Jurkat, Clone E6-1 (cell line): ENCODE measurements at regions not wholly inside any gene's neighbourhood (a gene's known extent, or its start where the extent isn't known, plus 50 kb on each side); places are given as distances from the start of the nearest gene placed in this dataset.
A peak's percentile ranks its signal among the peaks of the same experiment; 100 is the strongest.
"Not testable (repeated sequence)": the region's sequence is repeated elsewhere in the genome, so short reads cannot be mapped to it uniquely, and the experiment has no call there.

ENCODE experiments used
- DNase-seq: peaks from one replicate; pipeline ENCODE4 v3.0.0-alpha.2; 2011; ENCODE audit warnings: low read depth, low spot score
- H3K4me3 ChIP-seq: 2 replicates; pipeline ENCODE4 v1.5.1; 2011; ENCODE audit warnings: mild to moderate bottlenecking, low read length, control low read depth, moderate library complexity

DNA sequence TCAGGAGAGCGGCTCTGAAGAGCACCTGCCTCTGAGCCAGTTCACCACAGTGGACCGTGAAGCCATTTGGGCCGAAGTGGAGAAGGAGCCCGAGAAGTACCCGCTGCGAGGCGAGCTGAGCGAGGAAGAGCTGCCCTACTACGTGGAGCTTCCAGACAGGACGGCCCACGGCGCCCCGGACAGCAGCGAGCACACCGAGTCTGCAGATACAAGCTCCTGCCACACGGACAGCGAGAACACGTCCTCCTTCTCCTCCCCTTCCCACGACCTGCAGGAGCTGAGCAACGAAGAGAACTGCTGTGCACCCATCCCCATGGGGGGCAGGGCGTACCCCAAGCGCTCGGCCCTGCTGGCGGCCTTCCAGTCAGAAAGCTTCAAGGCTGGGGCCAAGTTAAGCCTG is 74.9 kb upstream of the MORC3 start:
- DNase-seq, result no peak
- H3K4me3 ChIP-seq, result no peak overlapping the region

DNA sequence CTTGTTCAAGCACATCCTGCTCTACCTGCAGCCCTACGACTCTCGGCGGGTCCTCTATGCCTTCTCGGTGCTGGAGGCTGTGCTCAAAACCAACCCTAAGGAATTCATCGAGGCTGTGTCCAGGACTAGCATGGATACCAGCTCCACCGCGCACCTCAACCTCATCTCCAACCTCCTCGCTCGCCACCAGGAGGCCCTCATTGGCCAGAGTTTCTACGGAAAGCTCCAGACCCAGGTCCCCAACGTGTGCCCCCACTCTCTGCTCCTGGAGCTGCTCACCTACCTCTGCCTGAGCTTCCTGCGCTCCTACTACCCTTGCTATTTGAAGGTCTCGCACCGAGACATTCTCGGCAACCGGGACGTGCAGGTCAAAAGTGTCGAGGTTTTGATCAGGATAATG is 74.3 kb upstream of the MORC3 start:
- H3K4me3 ChIP-seq, result no peak overlapping the region
- DNase-seq, result no peak

DNA sequence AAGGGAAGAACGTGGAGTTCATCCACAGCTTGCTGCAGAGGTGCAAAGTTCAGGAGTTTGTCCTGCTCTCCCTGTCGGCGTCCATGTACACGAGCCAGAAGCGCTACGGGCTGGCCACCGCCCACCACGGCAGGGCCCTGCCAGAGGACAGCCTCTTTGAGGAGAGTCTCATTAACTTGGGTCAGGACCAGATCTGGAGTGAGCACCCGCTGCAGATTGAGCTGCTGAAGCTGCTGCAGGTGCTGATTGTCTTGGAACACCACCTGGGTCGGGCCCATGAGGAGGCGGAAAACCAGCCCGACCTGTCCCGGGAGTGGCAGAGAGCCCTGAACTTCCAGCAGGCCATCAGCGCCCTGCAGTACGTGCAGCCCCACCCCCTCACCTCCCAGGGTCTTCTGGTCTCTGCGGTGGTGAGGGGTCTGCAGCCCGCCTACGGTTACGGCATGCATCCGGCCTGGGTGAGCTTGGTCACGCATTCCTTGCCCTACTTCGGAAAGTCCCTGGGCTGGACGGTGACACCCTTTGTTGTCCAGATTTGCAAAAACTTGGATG is 73.8 kb upstream of the MORC3 start:
- DNase-seq, result no peak
- no peak overlapping the region for H3K4me3 ChIP-seq

DNA sequence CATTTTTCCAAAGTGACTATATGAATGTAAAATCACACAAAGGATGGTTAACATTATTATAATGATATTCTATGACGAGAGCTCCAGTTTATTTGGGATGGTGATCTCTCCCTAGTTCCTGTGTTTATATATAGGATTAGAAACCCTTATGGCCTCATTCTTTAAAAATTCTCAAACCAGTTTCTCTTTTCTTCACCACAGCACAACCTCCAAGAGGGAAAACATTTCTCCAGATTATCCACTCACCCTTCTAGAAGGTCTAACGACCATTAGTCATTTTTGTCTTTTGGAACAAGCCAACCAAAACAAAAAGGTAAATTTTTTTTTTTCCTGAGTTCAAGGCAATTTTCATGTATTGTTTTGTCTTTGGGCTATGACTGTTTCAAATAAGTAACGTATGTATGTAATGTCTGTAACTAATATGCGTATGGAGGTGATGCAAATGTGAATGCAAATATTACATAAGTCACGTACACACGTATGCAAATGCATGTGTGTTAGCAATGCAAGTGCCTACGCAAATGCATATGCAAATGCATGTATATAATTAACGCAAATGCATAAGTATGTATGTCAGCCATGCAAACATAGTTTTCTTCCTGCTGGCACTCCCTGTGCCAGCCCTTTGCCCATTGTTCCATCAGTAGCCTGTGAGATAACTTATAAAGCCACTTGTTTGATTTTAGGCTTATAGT is 72.5 kb upstream of the MORC3 start:
- DNase-seq, result no peak
- no peak overlapping the region for H3K4me3 ChIP-seq

DNA sequence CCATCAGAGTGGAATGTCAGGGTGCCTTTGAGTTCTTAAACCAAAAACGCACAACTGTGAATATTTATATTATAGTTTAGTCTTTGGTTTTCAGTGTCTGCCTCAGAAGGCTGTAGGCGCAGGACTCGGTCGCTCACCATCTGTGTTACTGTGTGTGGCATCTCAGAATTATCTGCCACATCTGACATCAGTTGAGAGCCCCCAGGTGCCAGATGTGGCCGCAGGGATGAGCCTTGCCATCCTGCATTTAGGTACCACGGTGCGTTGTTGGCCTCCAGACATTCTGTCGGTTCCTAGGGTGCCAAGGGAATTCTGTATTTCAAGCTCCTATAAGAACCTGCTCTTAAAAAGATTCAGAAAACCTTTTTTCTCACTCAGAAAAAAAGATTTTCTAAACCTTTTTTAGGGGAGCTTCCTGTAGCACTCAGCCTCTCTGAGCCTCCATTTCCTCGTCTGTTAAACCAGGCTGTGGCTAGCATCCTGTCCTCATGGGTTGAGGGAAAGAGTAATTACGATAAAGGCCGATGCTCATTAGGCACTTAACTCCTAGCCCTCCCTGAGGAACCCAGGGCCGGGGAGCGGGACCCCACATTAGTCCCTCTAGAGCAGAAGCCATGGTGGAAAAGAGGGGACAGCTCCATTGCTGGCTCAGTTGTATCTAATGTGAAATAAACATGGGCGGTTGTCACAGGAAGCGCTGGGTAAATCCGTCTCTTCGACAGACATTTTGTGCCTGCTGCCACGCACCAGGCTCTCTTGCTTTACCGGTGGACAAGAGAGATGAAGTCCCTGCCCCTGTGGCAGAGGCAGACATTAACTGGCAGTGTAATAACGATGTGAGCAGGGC is 70.2 kb upstream of the MORC3 start:
- peak overlapping the region; percentile 13 for H3K4me3 ChIP-seq
- peak; percentile 91 for DNase-seq

DNA sequence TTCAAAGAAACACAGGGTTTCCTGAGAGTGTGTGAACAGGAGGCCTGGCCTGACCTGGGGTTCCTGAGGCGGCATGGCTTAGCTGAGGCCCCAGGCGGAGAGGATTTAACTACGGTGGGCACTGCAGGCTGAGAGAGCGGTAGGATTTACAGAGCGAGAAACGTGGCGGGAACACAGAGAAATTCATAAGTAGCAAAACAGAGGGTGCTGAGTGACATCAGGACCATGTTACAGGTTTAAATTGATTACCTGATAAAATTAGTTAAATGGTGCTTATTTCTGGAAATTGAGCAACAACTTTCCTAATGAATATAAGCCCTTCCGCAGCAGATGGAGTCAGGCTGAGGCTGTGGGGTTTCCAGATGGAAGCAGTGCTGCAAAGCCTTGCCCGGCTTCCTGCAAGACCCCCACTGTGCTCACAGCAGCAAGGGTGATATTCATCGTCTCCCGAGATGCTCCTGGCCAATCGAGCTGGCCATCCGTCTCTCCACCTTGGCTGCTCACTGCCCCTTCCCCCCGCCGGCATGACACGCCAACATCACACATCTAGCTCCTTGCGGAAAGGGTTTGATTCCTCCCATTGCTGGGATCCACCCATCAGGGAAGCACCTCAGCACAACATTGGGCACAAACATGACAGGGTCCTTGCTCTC is 69.4 kb upstream of the MORC3 start:
- no peak for DNase-seq
- peak overlapping the region; percentile 13; the same call in 1 of the 2 replicates for H3K4me3 ChIP-seq

DNA sequence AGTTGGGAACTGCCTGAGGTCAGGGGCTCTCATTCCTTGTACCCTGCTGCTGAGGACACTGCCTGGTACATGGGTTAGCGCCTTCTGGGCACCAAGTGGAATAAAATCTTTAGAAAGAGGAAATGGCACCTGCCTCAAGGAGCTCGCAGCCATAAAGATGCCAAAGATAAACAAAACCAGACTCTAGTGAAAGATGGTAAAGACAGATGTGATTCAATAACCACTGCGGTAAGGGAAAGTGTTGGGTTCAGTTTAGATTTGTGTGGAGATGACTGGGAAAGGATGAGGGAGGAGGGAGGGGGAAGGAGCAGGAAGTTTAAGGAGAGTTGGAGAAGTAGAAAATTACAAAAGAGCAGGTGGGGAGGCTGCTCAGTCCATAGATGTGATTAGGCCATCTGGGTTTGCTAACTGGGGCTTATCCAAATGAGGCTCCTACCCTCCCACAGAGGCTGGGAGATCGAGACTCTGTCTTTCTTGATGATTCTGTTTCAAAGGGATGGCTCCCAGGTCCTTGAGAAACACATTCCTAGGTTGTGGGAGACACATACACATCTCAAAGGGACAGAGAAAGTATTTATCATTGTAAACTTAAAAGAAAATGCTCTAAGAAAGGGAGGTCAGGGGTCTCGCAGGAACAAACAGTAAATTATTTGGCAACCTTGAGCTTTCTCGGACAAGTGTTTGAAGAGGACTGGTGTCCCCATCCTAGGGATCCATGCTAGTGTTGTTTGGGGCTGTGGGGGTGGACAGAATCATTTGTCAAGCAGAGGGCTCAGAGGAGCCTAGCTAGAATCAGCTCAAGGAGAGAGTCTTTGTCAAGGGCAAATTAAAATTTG is 65.7 kb upstream of the MORC3 start:
- peak overlapping the region; percentile 13; the same call in 1 of the 2 replicates for H3K4me3 ChIP-seq
- DNase-seq, result peak; percentile 91

DNA sequence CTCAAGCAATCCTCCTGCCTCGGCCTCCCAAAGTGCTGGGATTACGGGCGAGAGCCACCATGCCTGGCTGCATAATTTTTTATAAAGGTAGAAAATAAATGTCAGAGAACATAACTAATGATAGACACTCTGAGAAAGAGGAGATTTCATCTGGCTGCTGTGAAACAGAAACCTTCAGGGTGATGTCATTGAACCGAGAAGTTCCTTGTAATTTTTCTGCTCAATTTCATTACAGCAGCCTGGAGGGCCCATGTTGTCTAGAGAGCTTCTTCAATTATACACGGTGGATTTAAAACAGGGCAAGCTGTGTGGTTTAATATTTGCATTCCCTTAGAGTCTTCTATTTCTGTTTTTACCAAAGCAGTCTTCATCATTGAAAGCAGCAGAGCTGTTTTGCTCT is 64.3 kb upstream of the MORC3 start:
- DNase-seq, result no peak
- no peak overlapping the region for H3K4me3 ChIP-seq

DNA sequence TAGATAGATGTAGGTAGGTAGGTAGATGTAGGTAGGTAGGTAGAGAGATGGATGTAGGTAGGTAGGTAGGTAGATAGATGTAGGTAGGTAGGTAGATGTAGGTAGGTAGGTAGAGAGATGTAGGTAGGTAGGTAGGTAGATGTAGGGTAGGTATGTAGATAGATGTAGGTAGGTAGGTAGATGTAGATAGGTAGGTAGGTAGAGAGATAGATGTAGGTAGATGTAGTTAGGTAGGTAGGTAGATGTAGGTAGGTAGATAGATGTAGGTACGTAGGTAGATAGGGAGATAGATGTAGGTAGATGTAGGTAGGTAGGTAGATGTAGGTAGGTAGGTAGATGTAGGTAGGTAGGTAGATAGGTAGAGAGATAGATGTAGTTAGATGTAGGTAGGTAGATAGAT is 62.3 kb upstream of the MORC3 start:
- no peak overlapping the region for H3K4me3 ChIP-seq
- DNase-seq, result no peak

DNA sequence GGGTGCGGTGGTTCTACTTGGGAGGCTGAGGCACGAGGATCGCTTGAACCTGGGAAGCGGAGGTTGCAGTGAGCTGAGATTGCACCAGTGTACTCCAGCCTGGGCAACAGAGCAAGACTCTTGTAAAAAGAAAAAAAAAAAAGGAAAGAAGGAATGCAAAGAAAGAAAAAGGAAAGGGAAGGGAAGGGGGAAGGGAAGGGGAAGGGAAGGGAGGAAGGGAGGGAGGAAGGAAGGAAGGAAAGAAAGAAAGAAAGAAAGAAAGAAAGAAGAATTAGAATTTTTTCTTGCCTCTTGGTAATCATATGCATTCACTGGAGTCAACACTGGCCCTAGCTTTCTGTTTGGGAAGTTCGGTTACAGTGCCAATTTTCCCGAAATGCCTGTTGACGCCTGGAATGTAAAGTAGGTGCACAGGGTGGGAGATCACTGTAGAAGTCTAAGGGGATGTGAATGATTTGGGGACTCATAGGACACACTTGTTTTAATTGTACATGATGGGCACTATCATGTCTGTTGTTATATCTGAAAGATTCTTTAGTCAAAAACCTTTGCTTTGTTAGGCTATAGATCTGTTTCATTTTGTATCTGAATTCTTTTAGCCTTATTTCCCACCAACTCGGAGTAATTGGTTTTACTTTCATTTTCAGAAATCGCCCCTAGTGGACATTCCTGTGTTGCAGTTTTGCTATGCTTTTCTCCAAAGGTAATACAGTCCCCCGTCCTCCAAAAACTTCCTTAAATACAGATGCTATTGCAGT is 59.8 kb upstream of the MORC3 start:
- peak; percentile 75 for DNase-seq
- H3K4me3 ChIP-seq, result peak overlapping the region; percentile 47

DNA sequence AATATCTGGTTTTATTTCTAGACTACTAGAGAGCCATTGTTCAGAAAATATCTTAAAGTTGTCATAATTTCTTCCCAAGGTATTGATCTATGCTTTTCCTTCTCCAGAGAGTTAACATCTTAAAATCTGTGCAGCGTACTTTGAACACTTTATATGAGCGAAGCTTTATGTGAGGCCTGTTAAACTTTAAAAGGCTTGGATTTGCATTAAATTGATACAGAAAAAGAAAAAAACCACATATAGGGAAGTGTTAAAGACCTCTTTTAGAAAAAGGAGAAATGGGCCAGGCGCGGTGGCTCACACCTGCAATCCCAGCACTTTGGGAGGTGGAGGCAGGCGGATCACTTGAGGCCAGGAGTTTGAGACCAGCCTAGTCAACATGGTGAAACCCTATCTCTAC is 59.2 kb upstream of the MORC3 start:
- no peak overlapping the region for H3K4me3 ChIP-seq
- no peak for DNase-seq

DNA sequence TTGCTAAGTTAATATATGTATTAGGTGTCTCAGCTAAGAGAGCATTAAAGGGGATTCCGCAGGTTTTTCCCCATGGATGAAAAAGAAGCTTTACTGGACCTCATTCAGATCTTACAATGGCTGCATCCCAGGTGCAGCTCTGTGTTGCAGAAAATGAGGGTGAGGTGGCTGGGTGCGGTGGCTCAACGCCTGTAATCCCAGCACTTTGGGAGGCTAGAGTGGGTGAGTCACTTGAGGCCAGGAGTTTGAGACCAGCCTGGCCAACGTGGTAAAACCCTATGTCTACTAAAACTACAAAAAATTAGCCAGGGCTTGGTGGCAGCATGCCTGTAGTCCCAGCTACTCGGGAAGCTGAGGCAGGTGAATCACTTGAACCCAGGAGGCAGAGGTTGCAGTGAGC is 58.5 kb upstream of the MORC3 start:
- DNase-seq, result no peak
- H3K4me3 ChIP-seq, result no peak overlapping the region

DNA sequence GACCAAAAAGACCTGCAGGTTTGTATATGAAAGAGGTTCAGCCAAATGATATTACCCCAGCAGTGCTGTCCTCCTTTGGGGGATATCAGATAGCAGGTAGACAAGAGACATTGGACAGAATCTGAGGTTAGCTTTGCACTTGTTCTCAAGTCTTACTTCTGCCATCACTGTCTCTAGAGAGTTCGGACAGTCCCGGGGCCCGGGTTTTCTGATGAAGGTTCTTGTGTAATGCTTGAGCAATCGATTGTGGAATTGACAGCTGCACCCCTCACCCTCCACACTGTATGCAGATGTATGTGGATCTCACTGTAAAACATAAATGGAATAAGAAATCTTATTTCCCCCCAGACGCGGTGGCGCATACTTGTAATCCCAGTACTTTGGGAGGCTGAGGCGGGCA is 56.2 kb upstream of the MORC3 start:
- no peak overlapping the region for H3K4me3 ChIP-seq
- DNase-seq, result no peak

DNA sequence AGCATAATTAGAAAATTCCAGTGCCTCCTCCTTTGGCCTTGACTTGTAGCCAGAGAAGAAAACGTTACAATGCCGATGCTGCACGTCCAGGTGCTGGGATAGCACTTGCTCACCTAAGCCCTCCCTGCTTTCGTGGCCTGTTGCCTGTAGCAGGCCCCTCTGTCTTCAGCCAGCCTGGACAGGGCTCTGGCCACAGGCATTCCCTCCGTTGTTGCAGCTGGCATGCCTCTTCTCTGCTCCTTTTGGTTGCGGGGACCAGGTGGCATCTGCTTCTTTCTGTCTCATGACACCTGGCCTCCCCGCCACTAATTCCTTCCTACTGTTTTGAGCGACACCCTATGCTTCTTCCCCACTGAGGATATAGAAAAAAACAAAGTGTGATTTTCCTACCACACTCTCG is 54.6 kb upstream of the MORC3 start:
- no peak overlapping the region for H3K4me3 ChIP-seq
- no peak for DNase-seq

DNA sequence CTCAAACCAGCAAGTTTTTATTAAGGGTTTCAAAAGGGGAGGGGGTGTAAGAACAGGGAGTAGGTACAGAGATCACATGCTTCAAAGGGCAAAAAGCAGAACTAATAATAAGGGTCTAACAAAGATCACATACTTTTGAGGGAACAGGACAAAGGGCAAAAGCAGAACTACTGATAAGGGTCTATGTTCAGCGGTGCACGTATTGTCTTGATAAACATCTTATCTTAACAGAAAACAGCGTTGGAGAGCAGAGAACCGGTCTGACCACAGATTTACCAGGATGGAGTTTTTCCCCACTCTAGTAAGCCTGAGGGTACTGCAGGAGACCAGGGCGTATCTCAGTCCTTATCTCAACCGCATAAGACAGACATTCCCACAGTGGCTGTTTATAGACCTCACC is 52.2 kb upstream of the MORC3 start:
- not testable (repeated sequence) for H3K4me3 ChIP-seq, DNase-seq

DNA sequence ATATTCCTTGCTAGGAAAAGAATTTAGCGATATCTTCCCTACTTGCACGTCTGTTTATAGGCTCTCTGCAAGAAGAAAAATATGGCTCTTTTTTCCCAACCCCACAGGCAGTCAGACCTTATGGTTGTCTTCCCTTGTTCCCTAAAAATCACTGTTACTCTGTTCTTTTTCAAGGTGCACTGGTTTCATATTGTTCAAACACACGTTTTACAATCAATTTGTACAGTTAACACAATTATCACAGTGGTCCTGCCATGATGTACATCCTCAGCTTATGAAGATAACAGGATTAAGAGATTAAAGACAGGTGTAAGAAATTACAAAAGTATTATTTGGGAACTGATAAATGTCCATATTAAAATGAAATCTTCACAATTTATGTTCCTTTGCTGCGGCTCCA is 51.7 kb upstream of the MORC3 start:
- DNase-seq, H3K4me3 ChIP-seq: not testable (repeated sequence)
